Heart right ventricle (tissue), 16 donors: ENCODE measurements at regions not wholly inside any gene's neighbourhood (a gene's known extent, or its start where the extent isn't known, plus 50 kb on each side); places are given as distances from the start of the nearest gene placed in this dataset.

Experiments used
- ATAC-seq, 8 donors: fragments of 200-7000 bp; cut with Tn5 transposase; one replicate each; pipeline ENCODE4 v1.9.1; 2020; ENCODE audit warnings: mild to moderate bottlenecking in 8 of 8, moderate library complexity in 8 of 8, moderate number of reproducible peaks in 1 of 8
- DNase-seq, 2 donors: peaks; one replicate each; pipeline ENCODE4 v3.0.0-alpha.2; 2020
- H3K27ac ChIP-seq, 10 donors: fragments of 200-600 bp; sonication (generic) in 2 of 10; one replicate each; pipeline versions ENCODE4 v1.5.0 to v1.8.0; 2020 to 2022; ENCODE audit warnings: mild to moderate bottlenecking in 3 of 10
- H3K27me3 ChIP-seq, 7 donors: fragments of 200-600 bp; one replicate each; pipeline ENCODE4 v1.8.0; 2021 to 2022; ENCODE audit warnings: mild to moderate bottlenecking in 2 of 7
- H3K36me3 ChIP-seq, 9 donors: fragments of 200-600 bp; sonication (generic) in 1 of 9; one replicate each; pipeline versions ENCODE4 v1.5.0 to v1.8.0; 2020 to 2022; ENCODE audit warnings: mild to moderate bottlenecking in 2 of 9
- H3K4me1 ChIP-seq, 9 donors: fragments of 200-600 bp; sonication (generic) in 1 of 9; one replicate each; pipeline versions ENCODE4 v1.5.0 to v1.8.0; 2020 to 2022; ENCODE audit warnings: mild to moderate bottlenecking in 4 of 9
- H3K4me3 ChIP-seq, 10 donors: fragments of 200-600 bp; sonication (generic) in 2 of 10; one replicate each; pipeline versions ENCODE4 v1.5.0 to v1.8.0; 2020 to 2022; ENCODE audit warnings: mild to moderate bottlenecking in 7 of 10, moderate library complexity in 2 of 10
- H3K9me3 ChIP-seq, 11 donors: fragments of 200-600 bp in 10 of 11; sonication (generic) in 2 of 11; one replicate each; pipeline versions ENCODE4 v1.5.0 to v1.8.0; 2013 to 2022; ENCODE audit warnings: mild to moderate bottlenecking in 2 of 11, control low read depth in 1 of 11, moderate library complexity in 1 of 11
- CTCF ChIP-seq, 9 donors: fragments of 200-600 bp; sonication (generic) in 2 of 9; IDR thresholded peaks; one replicate each; pipeline versions ENCODE4 v1.5.0 to v1.8.0; 2021 to 2022; ENCODE audit warnings: antibody characterized with exemption in 9 of 9, mild to moderate bottlenecking in 5 of 9, moderate library complexity in 1 of 9
- WGBS, 2 donors: extraction: QIAGEN DNeasy Blood & Tissue Kit; methylation state at CpG; one replicate each; pipeline ENCODE4 v1.1.7; 2013; ENCODE audit warnings: inconsistent platforms in 1 of 2; 5-methylcytosine and 5-hydroxymethylcytosine counted together
- intact Hi-C, 10 donors: fragments of 100-400 bp; cut with DNase I; formaldehyde crosslinking; loops; one replicate each; pipeline versions ENCODE4 v1.11.1 to v1.14.2; 2022
- donor health status: Arrhythmogenic right ventricular cardiomyopathy.
- donor health status: ischemic (EF 13 %, LVEDD 7.1; RV severe dilation, severe dysfunction).
- donor health status: healthy with polysubstance abuse.
- donor health status: DM: no; HTN: yes; CAD: no.
- donor health status: DM: no; HTN: no; CAD: no.
- donor health status: ischemic (EF 25% LVEDD 6.9; RV normal size, moderate dysfunction).
- donor health status: ischemic (EF 25% LVEDD 5.7; RV mildly dilated, moderate dysfunction).
- donor health status: healthy.
- donor health status: DM: yes; HTN: yes; CAD: no.
- donor health status: Ischemic cardiomyopathy.
- donor health status: ischemic (EF 35%, LVEDD 5.7; RV mildly dilated, moderate dysfunction).
- donor health status: nonischemic (EF 11% LVEDD 7.7; RV severe dilation, severe dysfunction).
- donor health status: DM: yes; HTN: yes; CAD: no.
- donor health status: PGD.
- donor health status: ischemic (EF 29% LVEDD 5.4; RV normal size, mild dysfunction).
- donor health status: nonischemic (EF 23%, LVEDD 6.1; RV moderate dilation, normal function).

- H3K4me1 ChIP-seq = no peaks in the 10 kb centered on the region
- DNase-seq (no peak), ATAC-seq (no peak)
- no peak overlapping the region for H3K27ac ChIP-seq
- H3K27me3 ChIP-seq = no peaks in the 10 kb centered on the region
- no peak for TF ChIP-seq CTCF (IDR thresholded peaks at IDR 0.05)
- H3K9me3 ChIP-seq = peaks cover 0 to 17% (median 6%) of the 10 kb centered on the region in 11 donors
- intact Hi-C loops = loop anchor here in 1 of 10 donors (5.0 kb wide), 1 partner anchor 166 kb away; no protein-coding TSS in a partner anchor
- H3K4me3 ChIP-seq = no peak overlapping the region
- H3K36me3 ChIP-seq = no peaks in the 10 kb centered on the region
Observed at GRCh38 chr3:21188459-21188858, 562.6 kb downstream of the ZNF385D start.

- WGBS, 2 donors = 76 to 79% methylated on average over 6 of the region's 6 CpGs
- Histone ChIP-seq H3K4me1 (no peaks in the 10 kb centered on the region), H3K27ac (no peak overlapping the region), H3K9me3 (peaks cover 0 to 19% (median 6%) of the 10 kb centered on the region in 11 donors), H3K36me3 (no peaks in the 10 kb centered on the region), H3K4me3 (no peak overlapping the region), H3K27me3 (no peaks in the 10 kb centered on the region)
- DNase-seq = no peak
- intact Hi-C loops = loop anchor here in 1 of 10 donors (5.0 kb wide), 1 partner anchor 164 kb away; no protein-coding TSS in a partner anchor
- no peak for TF ChIP-seq CTCF (IDR thresholded peaks at IDR 0.05)
- no peak for ATAC-seq
Observed at GRCh38 chr3:21185816-21186314, 565.1 kb downstream of the ZNF385D start.

- intact Hi-C loops = no loop called here
- WGBS, 2 donors = 78 to 81% methylated on average over 3 of the region's 3 CpGs
Observed at GRCh38 chr3:21174461-21174860, 576.5 kb downstream of the ZNF385D start.

GRCh38 chr3:21170964-21171363 is 580.0 kb downstream of the ZNF385D start:
- H3K4me1 ChIP-seq = peaks cover 0 to 7% (median 0%) of the 10 kb centered on the region in 9 donors
- peak in 6 of 9 donors; percentile 26 to 42 (median 34) for TF ChIP-seq CTCF (IDR thresholded peaks at IDR 0.05)
- H3K27ac ChIP-seq = no peak overlapping the region
- DNase-seq (no peak), ATAC-seq (no peak)
- no peak overlapping the region for H3K4me3 ChIP-seq
- H3K36me3 ChIP-seq = no peaks in the 10 kb centered on the region
- 52 to 63% methylated on average over 1 of the region's 1 CpG for WGBS, 2 donors
- intact Hi-C loops = no loop called here
- peaks cover 0 to 25% (median 3%) of the 10 kb centered on the region in 11 donors for H3K9me3 ChIP-seq
- H3K27me3 ChIP-seq = no peaks in the 10 kb centered on the region

More at GRCh38 chr3:21174461-21174860, 576.5 kb downstream of the ZNF385D start:
- no peak for TF ChIP-seq CTCF (IDR thresholded peaks at IDR 0.05)
- H3K27me3 ChIP-seq = no peaks in the 10 kb centered on the region
- DNase-seq (no peak), ATAC-seq (no peak)
- H3K27ac ChIP-seq = no peak overlapping the region
- H3K4me3 ChIP-seq = no peak overlapping the region
- peaks cover 0 to 56% (median 20%) of the 10 kb centered on the region in 11 donors for H3K9me3 ChIP-seq
- H3K36me3 ChIP-seq = no peaks in the 10 kb centered on the region
- peaks cover 0 to 6% (median 0%) of the 10 kb centered on the region in 9 donors for H3K4me1 ChIP-seq
